ENCODE measurements at regions not wholly inside any gene's neighbourhood (a gene's known extent, or its start where the extent isn't known, plus 50 kb on each side); places are given as distances from the start of the nearest gene placed in this dataset.

DNA sequence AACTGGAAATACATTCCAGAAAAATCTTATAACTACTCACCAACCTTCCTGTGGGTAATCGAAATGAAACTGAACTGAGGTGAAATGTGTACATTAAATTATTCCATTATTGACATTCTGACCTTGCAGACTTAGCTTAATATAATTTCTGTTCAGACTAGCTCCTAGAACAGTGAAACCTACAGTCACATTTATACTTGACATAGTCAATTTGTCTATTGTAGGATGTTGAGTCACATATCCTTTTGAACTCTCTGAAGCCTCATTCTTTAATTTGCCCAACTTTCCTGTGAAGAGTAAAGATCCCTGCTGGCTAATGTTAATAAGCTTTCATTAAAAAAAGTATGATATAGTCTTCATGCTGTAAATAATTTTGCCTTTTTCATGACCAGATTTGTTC, 92.0 kb upstream of the SCEL start:
- Histone ChIP-seq H3K4me2 (ENCODE audit: low read depth, low read length) (no peak overlapping the region), H3K4me3 (ENCODE audit: low read length) (no peak overlapping the region), H2AFZ (ENCODE audit: low read length) (no peak overlapping the region), H3K9me3 (replicated peaks; ENCODE audit: insufficient read depth, low read length) (no peaks in the 10 kb centered on the region), H3K36me3 (replicated peaks; ENCODE audit: insufficient read depth, low read length) (no peaks in the 10 kb centered on the region), H4K20me1 (ENCODE audit: insufficient read depth, low read length) (no peaks in the 10 kb centered on the region), H3K27ac (ENCODE audit: low read length) (no peak overlapping the region), H3K9me2 (replicated peaks; ENCODE audit: insufficient read depth, low read length) (no peaks in the 10 kb centered on the region), H3K4me1 (ENCODE audit: low read length) (peaks cover 4% of the 10 kb centered on the region), H3F3A (ENCODE audit: insufficient read depth, low read length) (no peaks in the 10 kb centered on the region), H3K27me3 (replicated peaks; ENCODE audit: insufficient read depth, low read length) (no peaks in the 10 kb centered on the region), H3K79me2 (ENCODE audit: low read length) (no peaks in the 10 kb centered on the region), H3K9ac (ENCODE audit: low read length) (no peak overlapping the region)
- TF ChIP-seq EZH2 (optimal IDR thresholded peaks at IDR 0.05; ENCODE audit: low read depth, low read length) (no peak), EZH2phosphoT487 (IDR thresholded peaks at IDR 0.05; ENCODE audit: low read length) (no peak)
- TF ChIP-seq, protein P1, sequence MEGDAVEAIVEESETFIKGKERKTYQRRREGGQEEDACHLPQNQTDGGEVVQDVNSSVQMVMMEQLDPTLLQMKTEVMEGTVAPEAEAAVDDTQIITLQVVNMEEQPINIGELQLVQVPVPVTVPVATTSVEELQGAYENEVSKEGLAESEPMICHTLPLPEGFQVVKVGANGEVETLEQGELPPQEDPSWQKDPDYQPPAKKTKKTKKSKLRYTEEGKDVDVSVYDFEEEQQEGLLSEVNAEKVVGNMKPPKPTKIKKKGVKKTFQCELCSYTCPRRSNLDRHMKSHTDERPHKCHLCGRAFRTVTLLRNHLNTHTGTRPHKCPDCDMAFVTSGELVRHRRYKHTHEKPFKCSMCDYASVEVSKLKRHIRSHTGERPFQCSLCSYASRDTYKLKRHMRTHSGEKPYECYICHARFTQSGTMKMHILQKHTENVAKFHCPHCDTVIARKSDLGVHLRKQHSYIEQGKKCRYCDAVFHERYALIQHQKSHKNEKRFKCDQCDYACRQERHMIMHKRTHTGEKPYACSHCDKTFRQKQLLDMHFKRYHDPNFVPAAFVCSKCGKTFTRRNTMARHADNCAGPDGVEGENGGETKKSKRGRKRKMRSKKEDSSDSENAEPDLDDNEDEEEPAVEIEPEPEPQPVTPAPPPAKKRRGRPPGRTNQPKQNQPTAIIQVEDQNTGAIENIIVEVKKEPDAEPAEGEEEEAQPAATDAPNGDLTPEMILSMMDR (IDR thresholded peaks at IDR 0.05; ENCODE audit: low read length), result no peak
- no peak for DNase-seq

GRCh38 chr13:77437267-77437666, 98.2 kb upstream of the SCEL start:
- Histone ChIP-seq H3K79me2 (ENCODE audit: low read length) (no peaks in the 10 kb centered on the region), H2AFZ (ENCODE audit: low read length) (no peak overlapping the region), H3K4me2 (ENCODE audit: low read depth, low read length) (no peak overlapping the region), H3K27ac (ENCODE audit: low read length) (no peak overlapping the region), H3K9me2 (replicated peaks; ENCODE audit: insufficient read depth, low read length) (no peaks in the 10 kb centered on the region), H3K27me3 (replicated peaks; ENCODE audit: insufficient read depth, low read length) (no peaks in the 10 kb centered on the region), H3K9ac (ENCODE audit: low read length) (no peak overlapping the region), H3K9me3 (replicated peaks; ENCODE audit: insufficient read depth, low read length) (no peaks in the 10 kb centered on the region), H3K4me3 (ENCODE audit: low read length) (no peak overlapping the region), H3K4me1 (ENCODE audit: low read length) (no peaks in the 10 kb centered on the region), H3K36me3 (replicated peaks; ENCODE audit: insufficient read depth, low read length) (no peaks in the 10 kb centered on the region), H4K20me1 (ENCODE audit: insufficient read depth, low read length) (no peaks in the 10 kb centered on the region), H3F3A (ENCODE audit: insufficient read depth, low read length) (no peaks in the 10 kb centered on the region)
- DNase-seq, result no peak
- TF ChIP-seq EZH2 (optimal IDR thresholded peaks at IDR 0.05; ENCODE audit: low read depth, low read length), result no peak
- TF ChIP-seq, protein P1 (IDR thresholded peaks at IDR 0.05; ENCODE audit: low read length), result no peak
- no peak for TF ChIP-seq EZH2phosphoT487 (IDR thresholded peaks at IDR 0.05; ENCODE audit: low read length)

GRCh38 chr13:77434289-77434688, 101.2 kb upstream of the SCEL start:
- no peak overlapping the region for H3K27ac ChIP-seq (ENCODE audit: low read length)
- TF ChIP-seq, protein P1 (IDR thresholded peaks at IDR 0.05; ENCODE audit: low read length), result no peak
- TF ChIP-seq EZH2phosphoT487 (IDR thresholded peaks at IDR 0.05; ENCODE audit: low read length), result no peak
- TF ChIP-seq EZH2 (optimal IDR thresholded peaks at IDR 0.05; ENCODE audit: low read depth, low read length), result no peak
- H4K20me1 ChIP-seq (ENCODE audit: insufficient read depth, low read length), result no peaks in the 10 kb centered on the region
- no peak overlapping the region for H3K9ac ChIP-seq (ENCODE audit: low read length)
- H3F3A ChIP-seq (ENCODE audit: insufficient read depth, low read length), result 0 out of 2 replicates have a peak, but pooled peaks cover 7% of the 10 kb centered on the region
- no peak overlapping the region for H3K4me2 ChIP-seq (ENCODE audit: low read depth, low read length)
- H3K9me2 ChIP-seq (replicated peaks; ENCODE audit: insufficient read depth, low read length), result no peaks in the 10 kb centered on the region
- no peak for DNase-seq
- no peaks in the 10 kb centered on the region for H3K9me3 ChIP-seq (replicated peaks; ENCODE audit: insufficient read depth, low read length)
- H2AFZ ChIP-seq (ENCODE audit: low read length), result no peak overlapping the region
- peaks cover 7% of the 10 kb centered on the region for H3K4me1 ChIP-seq (ENCODE audit: low read length)
- H3K27me3 ChIP-seq (replicated peaks; ENCODE audit: insufficient read depth, low read length), result no peaks in the 10 kb centered on the region
- no peaks in the 10 kb centered on the region for H3K79me2 ChIP-seq (ENCODE audit: low read length)
- no peak overlapping the region for H3K4me3 ChIP-seq (ENCODE audit: low read length)
- H3K36me3 ChIP-seq (replicated peaks; ENCODE audit: insufficient read depth, low read length), result no peaks in the 10 kb centered on the region
